Naive thymus-derived CD4-positive, alpha-beta T cell (primary cell): ENCODE measurements at regions not wholly inside any gene's neighbourhood (a gene's known extent, or its start where the extent isn't known, plus 50 kb on each side); places are given as distances from the start of the nearest gene placed in this dataset.

Source experiments
- ATAC-seq: fragments of 150-1000 bp; cut with Tn5 transposase; 2 replicates; pipeline ENCODE4 v1.10.0; 2021; ENCODE audit warnings: mild to moderate bottlenecking, moderate library complexity
- CTCF ChIA-PET: fragments of 350-600 bp; sonication (Branson Sonifier 250); formaldehyde crosslinking; loops from one replicate; lab custom pipeline; 2021; ENCODE audit warnings: antibody characterized with exemption; lab: Charles Lee
- POLR2A ChIA-PET: fragments of 350-600 bp; sonication (Branson Sonifier 250); formaldehyde crosslinking; loops from one replicate; lab custom pipeline; 2021; ENCODE audit warnings: antibody characterized with exemption, inconsistent platforms; lab: Charles Lee
- DNase-seq, 9 donors: peaks; one replicate each; pipeline versions ENCODE4 v3.0.0 to v3.0.0-alpha.2; 2020 to 2022; ENCODE audit warnings: mixed read lengths in 1 of 9
- H3K27ac ChIP-seq: one replicate; pipeline ENCODE4 v1.7.0; 2013; ENCODE audit warnings: mild to moderate bottlenecking, low read depth, low read length, moderate library complexity
- H3K27me3 ChIP-seq, 2 donors: one replicate each; pipeline ENCODE4 v1.7.0; 2013; ENCODE audit warnings: low read length in 2 of 2, mild to moderate bottlenecking in 2 of 2, moderate library complexity in 2 of 2; ENCODE audit not compliant: control insufficient read depth in 2 of 2, insufficient read depth in 2 of 2
- H3K36me3 ChIP-seq, 3 experiments: 1 replicate in 2 of 3; 2 replicates in 1 of 3; pipeline ENCODE4 v1.7.0; 2013; ENCODE audit warnings: low read length in 3 of 3, mild to moderate bottlenecking in 3 of 3, moderate library complexity in 1 of 3; ENCODE audit not compliant: insufficient read depth in 3 of 3, control insufficient read depth in 2 of 3
- H3K4me1 ChIP-seq, 2 donors: one replicate each; pipeline ENCODE4 v1.7.0; 2013; ENCODE audit warnings: low read length in 2 of 2, mild to moderate bottlenecking in 2 of 2, moderate library complexity in 1 of 2; ENCODE audit not compliant: control insufficient read depth in 2 of 2, insufficient read depth in 2 of 2
- H3K4me3 ChIP-seq: 2 replicates; pipeline ENCODE4 v1.7.0; 2013; ENCODE audit warnings: mild to moderate bottlenecking, low read length
- H3K9me3 ChIP-seq, 3 experiments: 1 replicate in 2 of 3; 2 replicates in 1 of 3; pipeline ENCODE4 v1.7.0; 2013; ENCODE audit warnings: low read length in 3 of 3; ENCODE audit not compliant: control insufficient read depth in 2 of 3
- H3K27ac Mint-ChIP-seq, 9 donors: one replicate each; pipeline ENCODE4 v1.8.0; 2020 to 2022; ENCODE audit warnings: mixed read lengths in 9 of 9, mild to moderate bottlenecking in 8 of 9, moderate library complexity in 5 of 9, inconsistent platforms in 2 of 9
- H3K27me3 Mint-ChIP-seq, 5 donors: one replicate each; pipeline ENCODE4 v1.8.0; 2021 to 2022; ENCODE audit warnings: mixed read lengths in 5 of 5, mild to moderate bottlenecking in 1 of 5
- H3K36me3 Mint-ChIP-seq, 5 donors: one replicate each; pipeline ENCODE4 v1.8.0; 2020 to 2022; ENCODE audit warnings: mixed read lengths in 5 of 5, mild to moderate bottlenecking in 3 of 5, inconsistent platforms in 1 of 5
- H3K4me1 Mint-ChIP-seq, 7 donors: one replicate each; pipeline ENCODE4 v1.8.0; 2020 to 2022; ENCODE audit warnings: mixed read lengths in 7 of 7, mild to moderate bottlenecking in 3 of 7, inconsistent platforms in 1 of 7
- H3K4me3 Mint-ChIP-seq, 10 donors: one replicate each; pipeline ENCODE4 v1.8.0; 2020 to 2022; ENCODE audit warnings: mild to moderate bottlenecking in 10 of 10, mixed read lengths in 10 of 10, moderate library complexity in 6 of 10, inconsistent platforms in 2 of 10
- H3K9me3 Mint-ChIP-seq, 11 donors: one replicate each; pipeline ENCODE4 v1.8.0; 2020 to 2022; ENCODE audit warnings: mixed read lengths in 11 of 11, mild to moderate bottlenecking in 4 of 11, inconsistent platforms in 1 of 11, moderate library complexity in 1 of 11
- intact Hi-C, 2 donors: fragments of 100-400 bp; cut with micrococcal nuclease; formaldehyde crosslinking; loops; one replicate each; pipeline ENCODE4 v1.15.1; 2023

- intact Hi-C loops = no loop called here
- no peak overlapping the region for H3K4me3 Mint-ChIP-seq
- no peaks in the 10 kb centered on the region for H3K4me1 Mint-ChIP-seq
- no peak overlapping the region for H3K27ac Mint-ChIP-seq
- Histone ChIP-seq H3K27ac (no peak overlapping the region), H3K4me1 (no peaks in the 10 kb centered on the region), H3K9me3 (no peaks in the 10 kb centered on the region), H3K27me3 (no peaks in the 10 kb centered on the region), H3K36me3 (no peaks in the 10 kb centered on the region), H3K4me3 (no peak overlapping the region)
- ATAC-seq (no peak), DNase-seq (no peak)
- peaks cover 0 to 2% (median 0%) of the 10 kb centered on the region in 11 donors for H3K9me3 Mint-ChIP-seq
- ChIA-PET CTCF (no interaction called here), POLR2A (no interaction called here)
- no peaks in the 10 kb centered on the region for H3K36me3 Mint-ChIP-seq
- peaks cover 12 to 32% (median 21%) of the 10 kb centered on the region in 5 donors for H3K27me3 Mint-ChIP-seq
Measured at GRCh38 chr15:61534986-61535385, 305.9 kb upstream of the RORA start.

GRCh38 chr15:61530769-61531168 lies 301.7 kb upstream of the RORA start:
- no peaks in the 10 kb centered on the region for H3K4me1 ChIP-seq
- Mint-ChIP-seq H3K4me1 (peaks cover 0 to 2% (median 0%) of the 10 kb centered on the region in 7 donors), H3K9me3 (peaks cover 0 to 2% (median 0%) of the 10 kb centered on the region in 11 donors), H3K27ac (no peak overlapping the region), H3K27me3 (peaks cover 4 to 26% (median 9%) of the 10 kb centered on the region in 5 donors), H3K36me3 (no peaks in the 10 kb centered on the region), H3K4me3 (no peak overlapping the region)
- CTCF ChIA-PET = interaction anchor here (0.5 to 0.6 kb wide), 2 partner anchors 114 to 935 kb away, joined by 3 to 4 read pairs; no protein-coding TSS in a partner anchor
- H3K4me3 ChIP-seq = no peak overlapping the region
- no peaks in the 10 kb centered on the region for H3K36me3 ChIP-seq
- POLR2A ChIA-PET = no interaction called here
- DNase-seq (no peak), ATAC-seq (no peak)
- no peak overlapping the region for H3K27ac ChIP-seq
- H3K9me3 ChIP-seq = no peaks in the 10 kb centered on the region
- no peaks in the 10 kb centered on the region for H3K27me3 ChIP-seq
- intact Hi-C loops = no loop called here

- H3K27me3 Mint-ChIP-seq = peaks cover 12 to 27% (median 14%) of the 10 kb centered on the region in 5 donors
- Histone ChIP-seq H3K27me3 (no peaks in the 10 kb centered on the region), H3K4me3 (no peak overlapping the region), H3K9me3 (no peaks in the 10 kb centered on the region), H3K36me3 (no peaks in the 10 kb centered on the region), H3K27ac (no peak overlapping the region), H3K4me1 (no peaks in the 10 kb centered on the region)
- DNase-seq (no peak), ATAC-seq (no peak)
- H3K4me1 Mint-ChIP-seq = peaks cover 0 to 7% (median 0%) of the 10 kb centered on the region in 7 donors
- H3K9me3 Mint-ChIP-seq = peaks cover 0 to 2% (median 0%) of the 10 kb centered on the region in 11 donors
- intact Hi-C loops = no loop called here
- POLR2A ChIA-PET = no interaction called here
- H3K36me3 Mint-ChIP-seq = no peaks in the 10 kb centered on the region
- no peak overlapping the region for H3K27ac Mint-ChIP-seq
- no peak overlapping the region for H3K4me3 Mint-ChIP-seq
- CTCF ChIA-PET = no interaction called here
Measured at GRCh38 chr15:61528581-61528910, 299.4 kb upstream of the RORA start.

GRCh38 chr15:61527836-61528580 lies 298.9 kb upstream of the RORA start:
- Histone ChIP-seq H3K36me3 (no peaks in the 10 kb centered on the region), H3K4me1 (no peaks in the 10 kb centered on the region), H3K4me3 (no peak overlapping the region), H3K27ac (no peak overlapping the region), H3K27me3 (no peaks in the 10 kb centered on the region), H3K9me3 (no peaks in the 10 kb centered on the region)
- no peak overlapping the region for H3K4me3 Mint-ChIP-seq
- H3K36me3 Mint-ChIP-seq = no peaks in the 10 kb centered on the region
- peaks cover 0 to 12% (median 0%) of the 10 kb centered on the region in 7 donors for H3K4me1 Mint-ChIP-seq
- no peak overlapping the region for H3K27ac Mint-ChIP-seq
- POLR2A ChIA-PET = no interaction called here
- ATAC-seq (no peak), DNase-seq (no peak)
- intact Hi-C loops = no loop called here
- CTCF ChIA-PET = no interaction called here
- peaks cover 13 to 28% (median 17%) of the 10 kb centered on the region in 5 donors for H3K27me3 Mint-ChIP-seq
- H3K9me3 Mint-ChIP-seq = peaks cover 0 to 2% (median 0%) of the 10 kb centered on the region in 11 donors

- no peak for ATAC-seq
- peaks cover 15 to 27% (median 19%) of the 10 kb centered on the region in 5 donors for H3K27me3 Mint-ChIP-seq
- CTCF ChIA-PET = no interaction called here
Measured at GRCh38 chr15:61524545-61524944, 295.4 kb upstream of the RORA start.

GRCh38 chr15:61524086-61524485 lies 295.0 kb upstream of the RORA start:
- H3K27ac ChIP-seq = no peak overlapping the region
- no peaks in the 10 kb centered on the region for H3K9me3 ChIP-seq
- ATAC-seq (no peak), DNase-seq (no peak)
- POLR2A ChIA-PET = no interaction called here
- no peak overlapping the region for H3K4me3 ChIP-seq
- no peaks in the 10 kb centered on the region for H3K36me3 ChIP-seq
- Mint-ChIP-seq H3K36me3 (no peaks in the 10 kb centered on the region), H3K27me3 (peaks cover 16 to 31% (median 21%) of the 10 kb centered on the region in 5 donors), H3K4me3 (no peak overlapping the region), H3K27ac (no peak overlapping the region), H3K9me3 (peaks cover 0 to 3% (median 0%) of the 10 kb centered on the region in 11 donors), H3K4me1 (peaks cover 0 to 18% (median 0%) of the 10 kb centered on the region in 7 donors)
- CTCF ChIA-PET = no interaction called here
- intact Hi-C loops = no loop called here
- H3K27me3 ChIP-seq = no peaks in the 10 kb centered on the region
- no peaks in the 10 kb centered on the region for H3K4me1 ChIP-seq

More at GRCh38 chr15:61524545-61524944, 295.4 kb upstream of the RORA start:
- H3K27ac Mint-ChIP-seq = no peak overlapping the region
- Histone ChIP-seq H3K27me3 (no peaks in the 10 kb centered on the region), H3K4me1 (no peaks in the 10 kb centered on the region), H3K9me3 (no peaks in the 10 kb centered on the region), H3K36me3 (no peaks in the 10 kb centered on the region), H3K27ac (no peak overlapping the region), H3K4me3 (no peak overlapping the region)
- intact Hi-C loops = no loop called here
- H3K4me1 Mint-ChIP-seq = peaks cover 0 to 18% (median 0%) of the 10 kb centered on the region in 7 donors
- H3K36me3 Mint-ChIP-seq = no peaks in the 10 kb centered on the region
- peaks cover 0 to 1% (median 0%) of the 10 kb centered on the region in 11 donors for H3K9me3 Mint-ChIP-seq
- DNase-seq = no peak
- no peak overlapping the region for H3K4me3 Mint-ChIP-seq
- POLR2A ChIA-PET = no interaction called here

GRCh38 chr15:61522411-61522810 lies 293.3 kb upstream of the RORA start:
- Mint-ChIP-seq H3K4me3 (no peak overlapping the region), H3K4me1 (peaks cover 0 to 16% (median 0%) of the 10 kb centered on the region in 7 donors), H3K36me3 (no peaks in the 10 kb centered on the region), H3K9me3 (peaks cover 0 to 3% (median 0%) of the 10 kb centered on the region in 11 donors), H3K27me3 (peaks cover 12 to 29% (median 24%) of the 10 kb centered on the region in 5 donors), H3K27ac (no peak overlapping the region)
- DNase-seq (no peak), ATAC-seq (no peak)
- Histone ChIP-seq H3K4me3 (no peak overlapping the region), H3K27ac (no peak overlapping the region), H3K9me3 (no peaks in the 10 kb centered on the region), H3K27me3 (no peaks in the 10 kb centered on the region), H3K36me3 (no peaks in the 10 kb centered on the region), H3K4me1 (no peaks in the 10 kb centered on the region)
- intact Hi-C loops = no loop called here
- ChIA-PET CTCF (no interaction called here), POLR2A (no interaction called here)
